ENCODE measurements at regions not wholly inside any gene's neighbourhood (a gene's known extent, or its start where the extent isn't known, plus 50 kb on each side); places are given as distances from the start of the nearest gene placed in this dataset.

- DNase-seq (ENCODE audit: low read depth): peak; percentile 60
These were observed 132.6 kb upstream of the CTTNBP2NL start for GRCh38 chr1:112263453-112263852.

DNA sequence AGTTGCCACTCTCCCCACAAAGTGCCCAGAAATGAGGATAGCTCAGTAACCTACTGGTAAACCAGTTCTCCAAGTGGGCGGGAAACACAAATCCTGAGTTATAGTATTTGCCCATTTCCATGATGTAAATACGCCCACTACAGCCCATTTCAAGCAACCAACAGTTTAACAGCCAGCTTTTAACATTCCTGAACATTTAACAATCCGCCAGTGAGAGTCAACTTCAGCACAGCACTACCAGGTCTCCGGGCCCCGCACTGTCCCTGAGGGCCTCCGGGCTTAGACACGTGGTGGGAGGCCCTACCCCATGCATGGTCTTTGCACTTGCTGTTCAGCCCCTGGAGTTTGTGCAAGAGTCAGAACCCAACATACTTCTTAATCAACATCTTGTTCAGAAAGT is 132.0 kb upstream of the CTTNBP2NL start:
- DNase-seq (ENCODE audit: low read depth): no peak

GRCh38 chr1:112264553-112264952 is 131.5 kb upstream of the CTTNBP2NL start:
- DNase-seq (ENCODE audit: low read depth): no peak

DNA sequence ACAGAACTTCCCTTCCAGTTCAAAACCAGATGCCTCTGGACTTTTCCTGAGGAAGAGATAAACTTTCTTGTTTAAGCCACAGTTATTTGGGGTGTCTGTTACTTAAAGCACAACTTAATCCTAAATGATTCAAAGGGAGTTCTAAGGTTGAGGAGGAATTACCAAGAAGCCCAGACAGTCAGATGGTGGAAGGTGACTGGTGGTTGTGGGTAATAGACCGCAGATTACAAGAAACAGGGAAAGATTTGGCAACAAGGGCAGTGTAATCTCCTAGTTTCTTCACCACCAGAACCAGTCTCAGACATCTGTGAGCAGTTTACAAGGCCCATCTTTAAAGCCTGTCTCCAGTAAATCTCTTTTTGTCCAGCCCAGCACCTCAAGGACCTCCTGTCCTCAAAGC is 130.1 kb upstream of the CTTNBP2NL start:
- no peak for DNase-seq (ENCODE audit: low read depth)

GRCh38 chr1:112267206-112267605 is 128.8 kb upstream of the CTTNBP2NL start:
- DNase-seq (ENCODE audit: low read depth): no peak

- peak; percentile 85 for DNase-seq (ENCODE audit: low read depth)
These were observed 128.1 kb upstream of the CTTNBP2NL start for GRCh38 chr1:112267929-112268328.

DNA sequence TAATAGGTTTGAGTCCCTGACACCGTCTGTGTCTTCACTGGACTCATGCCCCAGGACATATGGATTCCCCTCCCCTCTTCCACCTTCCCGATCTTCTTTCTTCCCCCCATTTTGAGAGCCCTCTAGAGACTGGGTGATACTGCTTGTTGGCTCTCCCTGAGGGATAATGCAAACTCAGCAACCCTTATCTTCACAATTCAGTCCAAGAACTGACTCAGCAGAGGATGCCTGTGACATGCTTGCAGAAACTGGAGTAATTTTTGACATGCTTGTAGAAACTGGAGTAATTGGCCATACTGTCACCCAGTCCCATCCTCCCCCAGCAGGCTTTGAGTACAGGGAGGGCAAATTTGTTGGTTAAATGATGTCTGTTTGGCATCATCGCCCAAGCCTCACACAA is 127.6 kb upstream of the CTTNBP2NL start:
- DNase-seq (ENCODE audit: low read depth): no peak

DNA sequence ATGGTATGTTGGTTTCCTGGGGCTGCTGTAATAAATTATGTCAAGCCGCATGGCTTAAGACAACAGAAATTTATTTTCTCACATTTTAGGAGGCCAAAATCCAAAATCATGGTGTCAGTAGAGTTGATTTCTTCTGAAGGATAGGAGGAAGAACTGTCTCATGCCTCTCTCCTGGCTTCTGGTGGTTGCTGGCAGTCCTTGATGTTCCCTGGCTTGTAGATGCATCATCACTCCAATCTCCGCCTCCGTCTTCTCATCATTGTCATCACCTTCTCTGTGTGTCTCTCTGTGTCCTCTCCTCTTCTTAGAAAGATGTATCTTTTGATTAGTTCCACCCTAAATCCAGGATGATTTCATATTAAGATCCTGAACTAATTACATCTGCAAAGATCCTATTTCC is 124.7 kb upstream of the CTTNBP2NL start:
- DNase-seq (ENCODE audit: low read depth): no peak

DNA sequence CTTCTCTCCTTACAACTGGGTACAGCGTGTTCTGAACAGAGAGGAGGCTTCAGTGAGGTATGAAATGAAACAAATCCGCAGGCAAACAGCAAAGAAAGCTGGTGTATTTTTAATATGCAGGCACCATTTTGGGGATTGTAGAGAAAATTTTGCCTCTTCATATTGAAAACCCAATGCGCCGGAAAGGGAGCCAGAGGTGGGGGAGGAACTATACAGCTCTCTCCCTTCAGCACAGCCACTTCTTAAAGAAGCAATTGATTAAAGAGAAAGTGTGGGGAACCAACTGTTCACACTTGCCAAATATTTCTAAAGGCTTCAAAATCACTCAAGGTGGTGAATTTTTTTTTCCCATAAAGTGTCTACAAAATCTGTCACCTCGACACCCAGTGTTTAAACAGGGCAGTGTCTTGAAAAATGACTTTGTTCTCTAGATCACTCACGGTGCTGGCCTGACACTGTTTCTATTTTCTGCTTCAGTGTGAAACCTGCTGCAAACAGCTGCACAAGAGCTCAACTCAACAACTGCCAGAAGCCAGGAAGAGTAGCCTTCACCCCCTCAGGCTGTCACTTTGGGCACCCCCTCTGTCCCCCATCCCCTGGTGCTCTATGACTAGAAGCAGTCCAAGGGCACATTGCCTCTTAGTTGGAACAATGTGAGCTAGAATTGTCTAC is 123.8 kb upstream of the CTTNBP2NL start:
- peak; percentile 52 for DNase-seq (ENCODE audit: low read depth)

DNA sequence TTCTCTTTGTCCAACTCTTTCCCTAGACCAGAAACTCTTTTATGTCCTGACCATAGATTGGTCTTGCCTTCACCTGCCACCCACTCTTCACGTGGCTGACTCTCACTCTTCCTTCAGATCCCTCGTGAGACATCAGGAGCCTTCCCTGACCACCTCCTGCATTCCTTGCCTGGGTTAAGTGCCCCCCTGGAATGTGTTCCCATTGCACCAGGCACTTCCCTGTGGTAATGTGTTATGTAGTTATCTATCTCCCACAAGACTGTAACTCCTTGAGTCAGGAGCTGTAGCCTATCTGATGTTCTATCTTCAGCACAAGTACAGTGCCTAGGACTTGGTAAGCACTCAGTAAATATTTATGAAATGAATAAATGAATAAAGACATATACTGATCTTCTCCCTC is 111.2 kb upstream of the CTTNBP2NL start:
- no peak for DNase-seq (ENCODE audit: low read depth)

GRCh38 chr1:112285316-112285715 is 110.7 kb upstream of the CTTNBP2NL start:
- DNase-seq (ENCODE audit: low read depth): no peak

- DNase-seq (ENCODE audit: low read depth): no peak
These were observed 110.3 kb upstream of the CTTNBP2NL start for GRCh38 chr1:112285746-112286145.

DNA sequence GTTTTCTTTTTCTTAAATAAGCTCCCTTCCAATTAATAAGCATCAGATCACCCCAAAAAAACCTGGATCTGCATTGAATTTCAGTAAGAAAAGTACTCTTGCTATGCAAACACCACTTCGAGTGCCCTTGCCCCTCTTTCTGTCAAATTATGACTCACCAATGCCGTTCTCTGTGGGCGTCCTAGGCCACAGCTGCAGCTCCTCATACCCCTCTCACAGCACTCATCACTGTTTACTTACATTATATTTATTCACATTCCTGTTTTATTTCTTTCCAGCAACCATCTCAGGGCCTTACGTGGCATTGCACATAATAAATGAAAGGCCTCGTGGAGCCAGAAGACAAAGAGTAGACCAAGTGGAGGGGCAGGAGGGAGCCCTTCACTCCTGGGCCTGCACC is 99.1 kb upstream of the CTTNBP2NL start:
- no peak for DNase-seq (ENCODE audit: low read depth)

GRCh38 chr1:112297536-112297935 is 98.5 kb upstream of the CTTNBP2NL start:
- no peak for DNase-seq (ENCODE audit: low read depth)

GRCh38 chr1:112298558-112298957 is 97.5 kb upstream of the CTTNBP2NL start:
- peak; percentile 67 for DNase-seq (ENCODE audit: low read depth)

- no peak for DNase-seq (ENCODE audit: low read depth)
These were observed 91.9 kb upstream of the CTTNBP2NL start for GRCh38 chr1:112304126-112304525.

GRCh38 chr1:112304612-112305011 is 91.4 kb upstream of the CTTNBP2NL start:
- DNase-seq (ENCODE audit: low read depth): no peak

DNA sequence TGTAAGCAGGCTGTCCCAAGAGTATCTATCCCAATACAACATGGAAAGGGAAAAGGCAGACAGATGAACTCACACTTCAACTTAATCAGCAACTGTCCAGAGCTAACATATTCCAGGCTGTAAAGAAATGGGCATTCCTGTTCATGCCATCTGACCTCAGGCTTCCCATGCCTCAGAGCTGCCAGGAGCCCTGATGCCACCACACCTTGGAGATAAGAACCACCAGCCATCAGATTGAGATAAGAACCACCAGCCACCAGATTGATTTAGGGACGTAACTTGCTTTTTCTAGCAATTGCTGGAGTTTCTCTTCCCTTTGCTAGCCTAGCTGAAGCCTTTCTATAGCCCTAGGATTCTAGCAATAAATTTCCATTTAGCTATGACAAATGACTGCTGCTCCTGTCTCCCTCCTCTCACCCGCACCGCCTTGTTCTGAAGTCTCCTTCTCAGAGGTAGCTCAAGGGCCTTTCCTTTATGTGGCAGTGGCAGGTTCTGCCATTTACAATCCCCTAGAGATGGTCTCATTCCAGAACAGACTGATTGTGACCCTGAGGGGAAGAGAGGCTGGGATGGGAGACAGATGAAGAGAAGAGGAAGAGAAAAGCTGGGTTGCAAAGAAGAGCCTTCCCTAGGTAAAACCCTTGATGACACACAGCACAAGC is 88.0 kb upstream of the CTTNBP2NL start:
- no peak for DNase-seq (ENCODE audit: low read depth)

- no peak for DNase-seq (ENCODE audit: low read depth)
These were observed 87.3 kb upstream of the CTTNBP2NL start for GRCh38 chr1:112308716-112309115.

GRCh38 chr1:112309499-112309898 is 86.5 kb upstream of the CTTNBP2NL start:
- no peak for DNase-seq (ENCODE audit: low read depth)

DNA sequence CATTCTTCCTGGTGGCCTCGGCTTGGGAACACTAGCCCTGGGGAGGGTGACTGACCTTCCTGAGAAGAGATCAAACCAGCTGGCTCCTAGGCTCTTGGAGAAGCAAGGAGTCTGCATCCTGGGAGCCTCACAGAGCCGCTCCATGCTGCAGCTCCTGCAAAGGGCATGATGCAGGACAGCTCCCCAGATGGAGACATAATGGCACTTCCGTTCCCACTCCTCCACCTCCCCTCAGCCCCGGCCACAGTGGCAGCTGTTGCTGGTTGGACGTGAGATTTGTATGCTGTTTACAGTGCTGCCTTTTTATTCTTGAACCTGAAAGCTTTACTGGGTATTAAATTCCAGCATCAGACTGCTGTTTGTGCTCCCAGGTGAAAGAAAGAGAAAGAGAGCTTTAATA is 83.7 kb upstream of the CTTNBP2NL start:
- peak; percentile 74 for DNase-seq (ENCODE audit: low read depth)

GRCh38 chr1:112312879-112313278 is 83.1 kb upstream of the CTTNBP2NL start:
- DNase-seq (ENCODE audit: low read depth): no peak

GRCh38 chr1:112316254-112316913 is 79.6 kb upstream of the CTTNBP2NL start:
- no peak for DNase-seq (ENCODE audit: low read depth)
